HEK293T (cell line): ENCODE measurements at regions not wholly inside any gene's neighbourhood (a gene's known extent, or its start where the extent isn't known, plus 50 kb on each side); places are given as distances from the start of the nearest gene placed in this dataset.
"Not testable (repeated sequence)": the region's sequence is repeated elsewhere in the genome, so short reads cannot be mapped to it uniquely, and the experiment has no call there.

Experiments
- CTCF ChIA-PET: fragments of 350-600 bp; formaldehyde crosslinking; extraction: SDS; loops from one replicate; lab custom pipeline; 2021; ENCODE audit warnings: antibody characterized with exemption, inconsistent platforms; lab: Yijun Ruan, JAX
- POLR2A ChIA-PET: fragments of 350-600 bp; formaldehyde crosslinking; extraction: SDS; loops from one replicate; lab custom pipeline; 2020; ENCODE audit warnings: antibody characterized with exemption, inconsistent platforms; lab: Yijun Ruan, JAX
- DNase-seq: peaks from one replicate; pipeline ENCODE4 v3.0.0; 2012; ENCODE audit warnings: mixed read lengths; ENCODE audit errors: extremely low spot score
- ARNT ChIP-seq: fragments of 450-650 bp; IDR thresholded peaks from 2 replicates; pipeline ENCODE4 v1.6.1; 2017; ENCODE audit warnings: mild to moderate bottlenecking
- BHLHE40 ChIP-seq: fragments of 450-650 bp; IDR thresholded peaks from 2 replicates; pipeline ENCODE4 v1.6.1; 2016; ENCODE audit warnings: mild to moderate bottlenecking, moderate library complexity, borderline replicate concordance
- CTBP1 ChIP-seq: fragments of 450-650 bp; IDR thresholded peaks from 2 replicates; pipeline ENCODE4 v1.6.1; 2016; ENCODE audit warnings: borderline replicate concordance
- ELF4 ChIP-seq: fragments of 450-650 bp; IDR thresholded peaks from 2 replicates; pipeline ENCODE4 v1.6.1; 2017; ENCODE audit warnings: antibody characterized with exemption
- FOXA1 ChIP-seq: fragments of 450-650 bp; IDR thresholded peaks from 2 replicates; pipeline ENCODE4 v1.6.1; 2016; ENCODE audit warnings: mild to moderate bottlenecking
- FOXK2 ChIP-seq: fragments of 450-650 bp; IDR thresholded peaks from 2 replicates; pipeline ENCODE4 v1.6.1; 2016; ENCODE audit warnings: mild to moderate bottlenecking
- FOXM1 ChIP-seq: fragments of 450-650 bp; IDR thresholded peaks from 2 replicates; pipeline ENCODE4 v1.6.1; 2017; ENCODE audit warnings: mild to moderate bottlenecking, borderline replicate concordance
- HDGF ChIP-seq: fragments of 450-650 bp; IDR thresholded peaks from 2 replicates; pipeline ENCODE4 v1.6.1; 2017; ENCODE audit warnings: antibody characterized with exemption, borderline replicate concordance
- L3MBTL2 ChIP-seq: fragments of 450-650 bp; conservative IDR thresholded peaks from 2 replicates; pipeline ENCODE4 v1.6.1; 2016; ENCODE audit warnings: mild to moderate bottlenecking
- LEF1 ChIP-seq: fragments of 450-650 bp; IDR thresholded peaks from 2 replicates; pipeline ENCODE4 v1.6.1; 2017; ENCODE audit warnings: mild to moderate bottlenecking, borderline replicate concordance
- NFRKB ChIP-seq: fragments of 450-650 bp; IDR thresholded peaks from 2 replicates; pipeline ENCODE4 v1.6.1; 2016; ENCODE audit warnings: mild to moderate bottlenecking, moderate library complexity
- SP1 ChIP-seq: fragments of 450-650 bp; IDR thresholded peaks from 2 replicates; pipeline ENCODE4 v1.6.1; 2017
- SUZ12 ChIP-seq: fragments of 450-650 bp; IDR thresholded peaks from 2 replicates; pipeline ENCODE4 v1.6.1; 2016; ENCODE audit warnings: mild to moderate bottlenecking
- TARDBP ChIP-seq: fragments of 450-650 bp; IDR thresholded peaks from 2 replicates; pipeline ENCODE4 v1.6.1; 2016
- ZNF384 ChIP-seq: fragments of 450-650 bp; IDR thresholded peaks from 2 replicates; pipeline ENCODE4 v1.6.1; 2016
- TF ChIP-seq, protein P1 (sequence below): fragments of 450-650 bp; IDR thresholded peaks from 2 replicates; pipeline ENCODE4 v1.6.1; 2016

DNA sequence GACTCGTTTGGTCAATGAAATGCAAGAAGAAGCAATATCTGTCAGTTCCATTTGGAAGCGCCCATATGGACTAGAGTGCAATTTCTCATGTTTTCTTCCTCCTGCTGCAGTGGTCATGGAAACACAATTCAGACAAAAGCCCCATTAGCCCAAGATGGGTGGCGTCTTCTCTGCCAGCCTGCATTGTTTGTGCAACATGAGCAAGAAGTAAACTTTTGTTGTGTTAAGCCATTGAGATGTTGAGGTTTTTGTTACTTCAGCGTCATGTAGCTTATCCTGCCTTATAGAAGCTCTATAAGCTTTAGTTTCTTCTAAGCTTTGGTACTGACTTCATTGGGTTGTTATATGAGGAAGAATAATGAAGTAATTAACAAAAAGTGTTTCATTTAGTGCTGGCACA is 137.4 kb downstream of the NPIPB5 start:
- no peak for DNase-seq
- TF ChIP-seq ELF4: no peak
- ChIA-PET CTCF (no interaction called here), POLR2A (interaction anchor here (0.6 kb wide), 1 partner anchor 50 kb away, joined by 3 read pairs; no protein-coding TSS in a partner anchor)

DNA sequence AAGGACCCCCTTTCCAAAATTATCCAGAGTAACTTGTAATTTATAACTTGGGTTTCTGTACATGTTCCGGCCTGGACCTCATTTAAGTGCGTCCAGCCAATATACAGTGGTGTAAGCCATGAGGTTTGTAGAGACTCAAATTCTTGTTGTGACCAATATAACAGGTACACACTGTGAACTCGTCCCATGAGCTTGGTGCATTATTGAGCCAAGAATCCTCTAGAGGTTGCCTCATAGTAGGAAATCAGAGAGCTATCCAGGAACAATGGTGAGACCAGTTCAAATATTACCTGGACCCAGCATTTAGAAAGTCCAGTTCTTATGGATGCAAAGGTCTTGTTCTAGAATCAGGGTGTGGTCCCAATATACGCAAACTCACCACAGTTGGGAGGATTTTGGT is 138.2 kb downstream of the NPIPB5 start:
- POLR2A ChIA-PET: no interaction called here
- TF ChIP-seq FOXM1: no peak
- no peak for TF ChIP-seq SP1
- no peak for TF ChIP-seq CTBP1
- no peak for TF ChIP-seq HDGF
- no peak for TF ChIP-seq SUZ12
- no peak for TF ChIP-seq ELF4
- TF ChIP-seq L3MBTL2: no peak
- TF ChIP-seq BHLHE40: no peak
- TF ChIP-seq TARDBP: no peak
- no peak for TF ChIP-seq FOXA1
- no peak for TF ChIP-seq FOXK2
- TF ChIP-seq NFRKB: no peak
- TF ChIP-seq, protein P1, sequence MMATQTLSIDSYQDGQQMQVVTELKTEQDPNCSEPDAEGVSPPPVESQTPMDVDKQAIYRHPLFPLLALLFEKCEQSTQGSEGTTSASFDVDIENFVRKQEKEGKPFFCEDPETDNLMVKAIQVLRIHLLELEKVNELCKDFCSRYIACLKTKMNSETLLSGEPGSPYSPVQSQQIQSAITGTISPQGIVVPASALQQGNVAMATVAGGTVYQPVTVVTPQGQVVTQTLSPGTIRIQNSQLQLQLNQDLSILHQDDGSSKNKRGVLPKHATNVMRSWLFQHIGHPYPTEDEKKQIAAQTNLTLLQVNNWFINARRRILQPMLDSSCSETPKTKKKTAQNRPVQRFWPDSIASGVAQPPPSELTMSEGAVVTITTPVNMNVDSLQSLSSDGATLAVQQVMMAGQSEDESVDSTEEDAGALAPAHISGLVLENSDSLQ: no peak
- TF ChIP-seq ZNF384: no peak
- TF ChIP-seq ARNT: no peak
- no peak for TF ChIP-seq LEF1
- CTCF ChIA-PET: interaction anchor here (1.0 kb wide), 1 partner anchor 8 kb away, joined by 3 read pairs; no protein-coding TSS in a partner anchor
- DNase-seq: no peak

DNA sequence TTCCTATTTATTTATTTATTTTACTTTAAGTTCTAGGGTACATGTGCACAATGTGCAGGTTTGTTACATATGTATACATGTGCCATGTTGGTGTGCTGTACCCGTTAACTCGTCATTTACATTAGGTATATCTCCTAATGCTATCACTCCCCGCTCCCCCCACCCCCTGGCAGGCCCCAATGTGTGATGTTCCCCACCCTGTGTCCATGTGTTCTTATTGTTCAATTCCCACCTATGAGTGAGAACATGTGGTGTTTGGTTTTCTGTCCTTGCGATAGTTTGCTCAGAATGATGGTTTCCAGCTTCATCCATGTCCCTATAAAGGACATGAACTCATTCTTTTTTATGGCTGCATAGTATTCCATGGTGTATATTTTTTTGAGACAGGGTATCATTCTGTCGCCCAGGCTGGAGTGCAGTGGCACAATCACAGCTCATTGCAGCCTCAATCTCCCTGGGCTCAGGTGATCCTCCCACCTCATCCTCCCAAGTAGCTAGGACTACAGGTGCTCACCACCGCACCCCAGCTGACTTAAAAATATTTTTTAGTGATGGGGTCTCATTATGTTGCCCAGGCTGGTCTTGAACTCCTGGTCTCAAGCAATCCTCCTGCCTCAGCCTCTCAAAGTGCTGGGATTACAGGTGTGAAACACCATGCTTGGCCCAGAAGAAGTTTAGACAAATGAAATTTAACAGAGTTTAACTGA is 140.6 kb downstream of the NPIPB5 start:
- DNase-seq, CTCF ChIA-PET, POLR2A ChIA-PET: not testable (repeated sequence)

DNA sequence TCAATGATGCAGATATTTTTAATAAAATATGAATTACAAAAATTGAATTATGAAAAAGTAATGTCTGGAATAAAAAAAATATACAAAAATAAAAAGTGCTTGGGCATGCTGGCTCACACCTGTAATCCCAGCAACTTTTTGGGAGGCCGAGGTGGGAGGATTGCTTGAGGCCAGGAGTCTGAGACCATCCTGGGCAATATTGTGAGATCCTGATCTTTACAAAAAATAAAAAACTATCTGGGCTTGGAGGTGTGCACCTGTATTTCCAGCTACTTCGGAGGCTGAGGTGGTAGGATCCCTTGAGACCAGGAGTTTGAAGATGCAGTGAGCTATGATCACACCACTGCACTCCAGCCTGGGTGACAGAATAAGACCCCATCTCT is 141.8 kb downstream of the NPIPB5 start:
- TF ChIP-seq, protein P1: no peak
- TF ChIP-seq SP1 (no peak), SUZ12 (no peak), FOXA1 (no peak), FOXM1 (no peak), FOXK2 (no peak), L3MBTL2 (no peak), BHLHE40 (no peak), LEF1 (no peak), TARDBP (no peak), ARNT (no peak), CTBP1 (no peak), ELF4 (no peak)
- DNase-seq: no peak
- ChIA-PET CTCF (no interaction called here), POLR2A (no interaction called here)

DNA sequence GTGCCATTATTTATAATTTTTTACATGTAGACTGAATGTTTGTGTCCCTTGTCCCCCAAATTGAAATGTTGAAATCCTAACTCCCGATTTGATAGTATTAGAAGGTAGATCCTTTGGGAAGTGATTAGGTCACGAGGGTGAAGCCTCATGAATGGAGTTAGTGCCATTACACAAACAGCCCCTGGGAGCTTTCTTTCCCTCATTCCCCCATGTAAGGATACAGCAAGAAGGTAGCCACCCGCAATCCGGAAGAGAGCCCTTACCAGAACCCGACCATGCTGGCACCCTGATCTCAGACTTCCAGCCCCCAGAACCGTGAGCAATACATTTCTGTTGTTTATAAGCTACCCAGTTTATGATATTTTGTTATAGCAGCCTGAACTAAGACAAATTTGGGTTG is 143.2 kb downstream of the NPIPB5 start:
- no peak for DNase-seq
- ChIA-PET CTCF (no interaction called here), POLR2A (no interaction called here)
- TF ChIP-seq L3MBTL2 (no peak), BHLHE40 (no peak), LEF1 (no peak), ZNF384 (no peak), FOXA1 (no peak), NFRKB (no peak), TARDBP (no peak), FOXM1 (no peak), ARNT (no peak), HDGF (no peak), SP1 (no peak), CTBP1 (no peak), SUZ12 (no peak), FOXK2 (no peak), ELF4 (no peak)
- TF ChIP-seq, protein P1: no peak

DNA sequence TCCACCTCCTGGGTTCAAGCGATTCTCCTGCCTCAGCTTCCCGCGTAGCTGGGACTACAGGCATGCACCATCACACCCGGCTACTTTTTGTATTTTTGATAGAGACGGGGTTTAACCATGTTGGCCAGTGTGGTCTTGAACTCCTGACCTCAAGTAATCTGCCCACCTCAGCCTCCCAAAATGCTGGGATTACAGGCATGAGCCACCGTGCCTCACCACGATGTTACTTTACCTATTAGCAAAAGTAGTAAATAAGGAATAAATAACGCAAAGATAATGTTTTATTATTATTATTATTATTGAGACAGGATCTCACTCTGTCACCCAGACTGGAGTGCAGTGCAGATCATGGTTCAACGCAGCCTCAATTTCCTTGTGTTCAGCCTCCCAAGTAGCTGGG is 145.9 kb downstream of the NPIPB5 start:
- POLR2A ChIA-PET, DNase-seq, CTCF ChIA-PET: not testable (repeated sequence)

DNA sequence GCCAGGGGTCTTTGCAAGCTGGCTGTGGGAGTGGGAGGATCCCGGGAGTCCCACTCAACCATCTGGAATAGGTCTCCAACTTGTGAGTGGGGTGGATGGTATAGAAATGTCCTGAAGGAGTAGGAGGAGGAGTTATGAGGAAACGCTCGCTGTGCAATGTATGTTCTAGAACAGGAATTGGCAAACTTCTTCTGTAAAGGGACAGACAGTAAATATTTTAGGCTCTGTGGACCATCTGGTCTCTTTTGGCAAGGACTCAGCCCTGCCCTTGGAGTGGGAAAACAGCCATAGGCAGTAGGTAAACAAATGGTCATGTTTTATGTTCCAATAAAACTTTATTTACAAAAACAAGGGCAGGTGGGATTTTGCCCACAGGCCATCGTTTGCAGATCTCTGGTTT is 149.2 kb downstream of the NPIPB5 start:
- no peak for TF ChIP-seq SP1
- TF ChIP-seq ZNF384: no peak
- TF ChIP-seq, protein P1: no peak
- TF ChIP-seq LEF1: no peak
- no peak for TF ChIP-seq CTBP1
- TF ChIP-seq FOXA1: no peak
- POLR2A ChIA-PET: no interaction called here
- DNase-seq: no peak
- CTCF ChIA-PET: no interaction called here
